Panc1 (cell line): ENCODE measurements at regions not wholly inside any gene's neighbourhood (a gene's known extent, or its start where the extent isn't known, plus 50 kb on each side); places are given as distances from the start of the nearest gene placed in this dataset.

ENCODE experiments used
- ATAC-seq: fragments of 200-7000 bp; cut with Tn5 transposase; 2 replicates; pipeline ENCODE4 v1.9.1; 2020; ENCODE audit warnings: mild to moderate bottlenecking, moderate library complexity
- BruUV-seq: library from RNA; stranded (reverse); fragments of 400-500 nt; replicated peaks from 2 replicates; lab custom pipeline; 2021; lab: Mats Ljungman, UMichigan
- CTCF ChIA-PET: fragments of 300-600 bp; sonication (Branson Sonifier 250); formaldehyde crosslinking; loops from one replicate; lab custom pipeline; 2022; ENCODE audit warnings: antibody characterized with exemption; lab: Charles Lee
- POLR2A ChIA-PET: fragments of 300-600 bp; sonication (Branson Sonifier 250); formaldehyde crosslinking; loops from one replicate; lab custom pipeline; 2022; ENCODE audit warnings: antibody characterized with exemption; lab: Charles Lee
- DNase-seq: peaks from one replicate; pipeline ENCODE4 v3.0.0-alpha.2; 2010; ENCODE audit warnings: low read depth, low spot score
- H3K27ac ChIP-seq: 2 replicates; pipeline ENCODE4 v1.5.1; 2011; ENCODE audit warnings: mild to moderate bottlenecking, low read length, inconsistent platforms
- H3K27me3 ChIP-seq: fragments of 200-500 bp; sonication (Bioruptor generic); 2 replicates; pipeline ENCODE4 v1.6.0; 2014; ENCODE audit warnings: low read length, inconsistent platforms; ENCODE audit not compliant: control insufficient read depth, insufficient read depth
- H3K36me3 ChIP-seq: fragments of 200-500 bp; sonication (Bioruptor generic); 2 replicates; pipeline ENCODE4 v1.5.1; 2014; ENCODE audit warnings: inconsistent platforms, mild to moderate bottlenecking, low read length, moderate library complexity; ENCODE audit not compliant: control insufficient read depth, insufficient read depth
- H3K4me1 ChIP-seq: 2 replicates; pipeline ENCODE4 v1.5.1; 2011; ENCODE audit warnings: inconsistent platforms, mild to moderate bottlenecking, low read length, moderate library complexity; ENCODE audit not compliant: control insufficient read depth, insufficient read depth
- H3K4me3 ChIP-seq, 2 experiments: 2 replicates each; pipeline ENCODE4 v1.5.1; 2011 to 2012; ENCODE audit warnings: low read depth in 2 of 2, low read length in 2 of 2, mild to moderate bottlenecking in 2 of 2, inconsistent platforms in 1 of 2, moderate library complexity in 1 of 2
- H3K9me3 ChIP-seq: fragments of 200-500 bp; sonication (Bioruptor generic); 2 replicates; pipeline ENCODE4 v1.5.1; 2014; ENCODE audit warnings: low read depth, mild to moderate bottlenecking, inconsistent platforms, low read length, moderate library complexity; ENCODE audit not compliant: control insufficient read depth, insufficient read depth
- POLR2AphosphoS5 ChIP-seq: IDR thresholded peaks from 2 replicates; pipeline ENCODE4 v1.6.1; 2012; ENCODE audit warnings: mild to moderate bottlenecking, low read depth, low read length, moderate library complexity
- SIN3A ChIP-seq: IDR thresholded peaks from 2 replicates; pipeline ENCODE4 v1.6.1; 2012; ENCODE audit warnings: low read depth, mild to moderate bottlenecking, low read length, moderate library complexity, borderline replicate concordance; ENCODE audit not compliant: insufficient read depth
- TCF7L2 ChIP-seq: IDR thresholded peaks from 2 replicates; pipeline ENCODE4 v1.6.1; 2011; ENCODE audit warnings: mild to moderate bottlenecking, low read depth, low read length, inconsistent platforms
- in situ Hi-C: cut with HindIII; loops from 2 replicates; pipeline ENCODE4 v1.10.0; 2016; ENCODE audit warnings: low sequenced_read_pairs, low pct_unique_long_range_greater_than_20kb
- intact Hi-C: fragments of 100-400 bp; cut with micrococcal nuclease; formaldehyde crosslinking; loops from one replicate; pipeline ENCODE4 v1.10.0; 2022; ENCODE audit not compliant: unreplicated experiment
- TF ChIP-seq, protein P1 (sequence below): fragments of 450-650 bp; IDR thresholded peaks from 2 replicates; pipeline ENCODE4 v1.5.1; 2017; ENCODE audit warnings: mild to moderate bottlenecking
- TF ChIP-seq, protein P2 (sequence below), 2 experiments: IDR thresholded peaks; 2 replicates each; pipeline ENCODE4 v1.6.1; 2011 to 2012; ENCODE audit warnings: low read depth in 2 of 2, control low read depth in 1 of 2, low read length in 1 of 2, mild to moderate bottlenecking in 1 of 2, moderate library complexity in 1 of 2; ENCODE audit not compliant: insufficient read depth in 1 of 2

DNA sequence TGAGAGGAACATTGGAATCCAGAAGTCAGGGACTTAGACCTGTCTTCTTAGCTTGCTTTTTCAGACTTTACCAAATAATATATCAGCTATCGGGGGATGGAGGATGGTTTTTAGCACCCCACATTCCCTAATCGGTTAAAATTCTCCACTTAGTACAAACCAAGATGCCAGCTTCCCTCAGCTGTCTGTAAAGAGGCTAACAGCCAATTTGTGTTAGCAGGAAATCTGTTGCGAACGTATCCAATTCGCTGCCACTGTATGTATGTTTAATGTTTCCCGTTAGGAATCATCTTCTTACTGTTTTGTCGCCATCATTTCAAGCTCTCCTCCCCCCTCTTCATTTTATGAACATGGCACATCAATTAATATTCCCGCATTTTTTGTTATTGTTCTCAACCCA, 289.0 kb downstream of the BCL11B start:
- DNase-seq (no peak), ATAC-seq (no peak)
- no peaks in the 10 kb centered on the region for H3K4me1 ChIP-seq
- no peaks in the 10 kb centered on the region for H3K27me3 ChIP-seq
- H3K9me3 ChIP-seq: no peaks in the 10 kb centered on the region
- no TSS peak for BruUV-seq
- ChIA-PET CTCF (no interaction called here), POLR2A (interaction anchor here (0.6 kb wide), 1 partner anchor 20 kb away, joined by 3 read pairs; no protein-coding TSS in a partner anchor)
- in situ Hi-C loops: no loop called here
- intact Hi-C loops: no loop called here
- TF ChIP-seq, protein P1, sequence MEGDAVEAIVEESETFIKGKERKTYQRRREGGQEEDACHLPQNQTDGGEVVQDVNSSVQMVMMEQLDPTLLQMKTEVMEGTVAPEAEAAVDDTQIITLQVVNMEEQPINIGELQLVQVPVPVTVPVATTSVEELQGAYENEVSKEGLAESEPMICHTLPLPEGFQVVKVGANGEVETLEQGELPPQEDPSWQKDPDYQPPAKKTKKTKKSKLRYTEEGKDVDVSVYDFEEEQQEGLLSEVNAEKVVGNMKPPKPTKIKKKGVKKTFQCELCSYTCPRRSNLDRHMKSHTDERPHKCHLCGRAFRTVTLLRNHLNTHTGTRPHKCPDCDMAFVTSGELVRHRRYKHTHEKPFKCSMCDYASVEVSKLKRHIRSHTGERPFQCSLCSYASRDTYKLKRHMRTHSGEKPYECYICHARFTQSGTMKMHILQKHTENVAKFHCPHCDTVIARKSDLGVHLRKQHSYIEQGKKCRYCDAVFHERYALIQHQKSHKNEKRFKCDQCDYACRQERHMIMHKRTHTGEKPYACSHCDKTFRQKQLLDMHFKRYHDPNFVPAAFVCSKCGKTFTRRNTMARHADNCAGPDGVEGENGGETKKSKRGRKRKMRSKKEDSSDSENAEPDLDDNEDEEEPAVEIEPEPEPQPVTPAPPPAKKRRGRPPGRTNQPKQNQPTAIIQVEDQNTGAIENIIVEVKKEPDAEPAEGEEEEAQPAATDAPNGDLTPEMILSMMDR: no peak
- TF ChIP-seq POLR2AphosphoS5 (no peak), SIN3A (no peak), TCF7L2 (no peak)
- TF ChIP-seq, protein P2, sequence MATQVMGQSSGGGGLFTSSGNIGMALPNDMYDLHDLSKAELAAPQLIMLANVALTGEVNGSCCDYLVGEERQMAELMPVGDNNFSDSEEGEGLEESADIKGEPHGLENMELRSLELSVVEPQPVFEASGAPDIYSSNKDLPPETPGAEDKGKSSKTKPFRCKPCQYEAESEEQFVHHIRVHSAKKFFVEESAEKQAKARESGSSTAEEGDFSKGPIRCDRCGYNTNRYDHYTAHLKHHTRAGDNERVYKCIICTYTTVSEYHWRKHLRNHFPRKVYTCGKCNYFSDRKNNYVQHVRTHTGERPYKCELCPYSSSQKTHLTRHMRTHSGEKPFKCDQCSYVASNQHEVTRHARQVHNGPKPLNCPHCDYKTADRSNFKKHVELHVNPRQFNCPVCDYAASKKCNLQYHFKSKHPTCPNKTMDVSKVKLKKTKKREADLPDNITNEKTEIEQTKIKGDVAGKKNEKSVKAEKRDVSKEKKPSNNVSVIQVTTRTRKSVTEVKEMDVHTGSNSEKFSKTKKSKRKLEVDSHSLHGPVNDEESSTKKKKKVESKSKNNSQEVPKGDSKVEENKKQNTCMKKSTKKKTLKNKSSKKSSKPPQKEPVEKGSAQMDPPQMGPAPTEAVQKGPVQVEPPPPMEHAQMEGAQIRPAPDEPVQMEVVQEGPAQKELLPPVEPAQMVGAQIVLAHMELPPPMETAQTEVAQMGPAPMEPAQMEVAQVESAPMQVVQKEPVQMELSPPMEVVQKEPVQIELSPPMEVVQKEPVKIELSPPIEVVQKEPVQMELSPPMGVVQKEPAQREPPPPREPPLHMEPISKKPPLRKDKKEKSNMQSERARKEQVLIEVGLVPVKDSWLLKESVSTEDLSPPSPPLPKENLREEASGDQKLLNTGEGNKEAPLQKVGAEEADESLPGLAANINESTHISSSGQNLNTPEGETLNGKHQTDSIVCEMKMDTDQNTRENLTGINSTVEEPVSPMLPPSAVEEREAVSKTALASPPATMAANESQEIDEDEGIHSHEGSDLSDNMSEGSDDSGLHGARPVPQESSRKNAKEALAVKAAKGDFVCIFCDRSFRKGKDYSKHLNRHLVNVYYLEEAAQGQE (IDR thresholded peaks at IDR 0.05; ENCODE audit: insufficient read depth in 1 of 2, low read depth in 2 of 2, low read length in 1 of 2): no peak
- H3K4me3 ChIP-seq: no peak overlapping the region
- H3K36me3 ChIP-seq: no peaks in the 10 kb centered on the region
- H3K27ac ChIP-seq: no peak overlapping the region

DNA sequence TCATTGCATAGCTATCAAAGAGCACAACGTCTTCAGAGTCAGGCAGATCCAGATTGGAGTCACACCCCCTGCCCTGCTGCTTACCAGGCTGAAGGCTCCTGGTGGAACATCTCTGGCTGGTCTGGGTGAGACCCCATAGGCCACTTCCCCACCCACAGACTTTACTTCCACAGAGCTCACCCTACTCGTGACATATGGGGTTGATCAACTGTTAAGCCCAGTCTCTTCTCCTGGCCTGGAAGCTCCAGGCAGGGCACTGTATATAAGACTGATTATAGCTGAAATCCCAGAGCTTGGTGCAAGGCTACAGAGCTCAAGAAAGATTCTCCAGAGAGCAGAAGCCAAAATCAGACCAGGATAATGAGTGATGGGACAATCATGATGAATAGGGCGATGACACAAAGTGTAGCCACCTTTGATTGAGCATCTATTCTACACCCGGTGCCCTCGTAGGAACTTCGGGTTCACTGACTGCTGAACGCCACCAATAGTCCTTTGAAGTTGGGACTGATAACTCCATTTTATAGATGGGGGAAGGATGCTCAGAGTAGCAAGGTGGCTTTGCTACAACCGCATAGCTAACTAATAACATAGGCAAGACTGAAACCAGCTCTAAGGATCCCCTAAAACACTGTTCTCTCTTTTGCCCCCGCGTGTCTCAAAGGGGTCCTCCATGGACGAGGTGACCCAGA, 287.8 kb downstream of the BCL11B start:
- no peak overlapping the region for H3K27ac ChIP-seq
- TF ChIP-seq, protein P2 (IDR thresholded peaks at IDR 0.05; ENCODE audit: insufficient read depth in 1 of 2, low read depth in 2 of 2, low read length in 1 of 2): no peak
- TF ChIP-seq SIN3A (no peak), POLR2AphosphoS5 (no peak), TCF7L2 (no peak)
- TF ChIP-seq, protein P1: no peak
- CTCF ChIA-PET: no interaction called here

More for the DNA sequence above, 287.8 kb downstream of the BCL11B start:
- H3K36me3 ChIP-seq: no peaks in the 10 kb centered on the region
- in situ Hi-C loops: no loop called here
- no peak for ATAC-seq
- no peaks in the 10 kb centered on the region for H3K9me3 ChIP-seq
- no TSS peak for BruUV-seq
- H3K27me3 ChIP-seq: no peaks in the 10 kb centered on the region
- no peak for DNase-seq
- intact Hi-C loops: no loop called here
- no peaks in the 10 kb centered on the region for H3K4me1 ChIP-seq
- POLR2A ChIA-PET: no interaction called here
- no peak overlapping the region for H3K4me3 ChIP-seq
